ENCODE measurements at regions not wholly inside any gene's neighbourhood (a gene's known extent, or its start where the extent isn't known, plus 50 kb on each side); places are given as distances from the start of the nearest gene placed in this dataset.

GRCh38 chrX:150229481-150229880, 133.6 kb upstream of the MAMLD1 start:
- TF ChIP-seq CTCF (IDR thresholded peaks at IDR 0.05): no peak
- no peak for TF ChIP-seq POLR2A (IDR thresholded peaks at IDR 0.05)
